Stimulated activated CD4-positive, alpha-beta T cell treated with anti-CD3 and anti-CD28 coated beads, Interleukin-1b, Interleukin-23, amount 100 ng/mL, for 24 hours (primary cell): ENCODE measurements at regions not wholly inside any gene's neighbourhood (a gene's known extent, or its start where the extent isn't known, plus 50 kb on each side); places are given as distances from the start of the nearest gene placed in this dataset.
"Not testable (repeated sequence)": the region's sequence is repeated elsewhere in the genome, so short reads cannot be mapped to it uniquely, and the experiment has no call there.

Experiments
- DNase-seq, 4 experiments: peaks; one replicate each; pipeline ENCODE4 v3.0.0-alpha.2; 2020; ENCODE audit warnings: low read depth in 4 of 4, low spot score in 1 of 4

DNA sequence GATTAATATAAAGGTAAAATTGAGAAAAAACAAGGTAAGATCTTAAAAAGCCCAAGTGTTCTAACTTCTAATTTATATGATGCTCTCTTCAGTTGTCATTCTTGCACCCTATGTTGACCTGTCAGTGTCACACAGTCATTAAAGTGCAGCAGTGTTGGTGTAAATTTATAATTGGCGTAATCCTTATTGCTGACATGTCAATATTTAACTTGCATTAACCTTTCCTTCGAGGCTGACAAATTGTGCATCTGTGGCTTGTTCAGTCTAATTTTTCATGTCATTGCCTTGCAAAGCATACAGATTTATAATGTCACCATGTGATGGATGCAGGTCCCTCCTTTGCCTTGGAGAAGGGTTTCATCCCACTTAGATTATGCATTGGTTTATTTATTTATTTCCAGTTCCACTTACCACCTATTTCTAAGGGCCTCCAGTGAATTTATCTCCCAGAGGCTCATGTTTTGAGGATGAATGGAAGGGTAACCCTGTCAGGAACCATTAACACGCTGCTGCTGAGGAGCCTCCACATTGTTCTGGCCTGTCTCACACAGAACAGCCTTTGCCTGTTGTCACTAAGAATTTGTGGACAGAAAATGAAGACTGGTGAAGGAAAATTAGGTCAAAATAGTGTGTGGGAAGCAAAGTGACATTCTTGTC lies 1098.5 kb upstream of the LCORL start:
- no peak for DNase-seq

GRCh38 chr4:19117022-19117421 lies 1095.5 kb upstream of the LCORL start:
- DNase-seq = no peak

DNA sequence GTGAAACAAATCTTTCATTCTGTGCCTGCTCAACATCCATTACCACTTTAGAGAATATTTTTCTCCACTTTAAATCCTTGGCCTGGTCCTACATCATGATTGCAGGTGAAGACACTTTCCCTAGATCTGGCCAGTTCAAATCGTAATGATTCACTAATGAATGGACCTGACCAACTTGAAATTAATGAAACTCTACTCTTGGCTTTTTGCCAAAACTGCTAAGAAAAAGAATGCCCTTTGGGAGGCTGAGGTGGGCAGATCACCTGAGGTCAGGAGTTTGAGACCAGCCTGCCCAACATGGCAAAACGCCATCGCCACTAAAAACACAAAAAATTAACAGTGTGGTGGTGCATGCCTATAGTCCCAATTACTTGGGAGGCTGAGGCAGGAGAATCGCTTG lies 1082.6 kb upstream of the LCORL start:
- no peak for DNase-seq

GRCh38 chr4:19095491-19096046 lies 1074.0 kb upstream of the LCORL start:
- DNase-seq = no peak

GRCh38 chr4:19093951-19094350 lies 1072.4 kb upstream of the LCORL start:
- DNase-seq = no peak

DNA sequence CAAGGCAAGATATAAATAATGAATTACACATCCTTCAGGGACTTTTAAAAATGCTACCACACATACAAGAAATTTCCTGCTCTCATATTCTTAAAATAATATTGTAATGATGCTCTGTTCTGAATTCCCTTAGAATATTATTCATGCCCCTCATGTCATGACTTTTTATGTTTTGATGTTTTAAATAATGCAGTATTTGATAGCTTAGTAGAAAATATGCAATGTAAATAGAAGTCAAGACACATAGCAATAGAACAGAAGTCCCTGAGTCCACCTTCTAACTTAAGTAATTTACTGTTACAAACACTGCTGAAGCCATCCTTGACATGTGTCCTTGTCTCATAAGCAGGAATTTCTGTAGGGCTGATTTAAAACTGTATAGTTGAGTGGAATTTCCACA lies 1071.2 kb upstream of the LCORL start:
- no peak for DNase-seq

DNA sequence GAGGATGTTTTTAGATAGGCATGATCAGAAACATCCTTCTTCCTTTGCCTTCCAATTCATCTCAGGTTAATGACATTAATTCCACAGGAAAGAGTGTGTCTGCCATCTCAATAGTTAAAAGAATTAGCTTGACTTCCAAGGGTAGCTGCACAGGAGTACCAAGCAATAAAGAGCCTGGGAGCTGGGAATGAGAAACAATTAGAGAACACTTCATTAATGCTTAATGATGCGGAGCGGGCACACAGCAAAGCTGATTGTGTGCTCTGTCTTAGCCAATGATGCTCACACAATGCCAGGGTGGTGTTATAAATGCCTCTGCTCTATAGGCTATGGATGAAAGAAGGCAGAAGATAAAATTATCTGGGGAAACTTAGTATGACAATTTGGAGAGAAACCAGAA lies 1052.5 kb upstream of the LCORL start:
- DNase-seq = no peak

DNA sequence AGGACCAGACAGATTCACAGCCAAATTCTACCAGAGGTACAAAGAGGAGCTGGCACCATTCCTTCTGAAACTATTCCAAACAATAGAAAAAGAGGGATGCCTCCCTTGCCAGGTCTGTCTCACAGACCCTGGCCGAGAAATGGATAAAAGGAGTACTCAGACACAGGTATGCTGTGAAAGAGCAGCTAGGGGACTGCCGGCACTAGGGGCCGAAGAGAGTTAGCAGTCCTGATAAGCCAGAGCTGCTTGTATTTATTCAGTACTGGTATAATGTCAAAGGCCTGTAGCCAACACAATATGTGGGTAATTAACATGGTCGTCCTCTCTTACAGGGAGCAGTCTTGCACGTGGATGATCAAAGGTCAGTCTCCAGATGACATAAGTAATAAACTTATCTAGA lies 1042.1 kb upstream of the LCORL start:
- no peak for DNase-seq

- DNase-seq = no peak
Measured at GRCh38 chr4:19054916-19055315, 1033.4 kb upstream of the LCORL start.

DNA sequence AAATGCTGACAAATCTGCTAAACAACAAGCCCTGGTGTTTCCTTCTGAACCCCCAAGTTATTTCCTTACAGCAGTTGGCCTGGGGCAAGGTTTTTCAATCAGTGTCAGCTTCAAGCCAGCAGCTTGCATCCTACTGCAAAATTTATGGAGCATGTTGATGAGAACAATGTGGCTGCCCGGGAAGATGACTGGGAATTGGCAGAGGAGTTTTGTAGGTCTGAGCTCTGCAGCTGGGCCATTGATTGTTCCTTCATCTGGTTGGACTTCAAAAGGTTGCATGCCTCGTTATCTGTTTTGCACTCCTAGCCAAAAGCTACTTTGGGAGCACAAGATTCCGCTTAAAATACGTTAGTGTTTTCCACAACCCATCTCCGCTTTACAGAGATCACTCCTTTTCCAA lies 1030.3 kb upstream of the LCORL start:
- no peak for DNase-seq

GRCh38 chr4:19047279-19047880 lies 1025.8 kb upstream of the LCORL start:
- DNase-seq = no peak

DNA sequence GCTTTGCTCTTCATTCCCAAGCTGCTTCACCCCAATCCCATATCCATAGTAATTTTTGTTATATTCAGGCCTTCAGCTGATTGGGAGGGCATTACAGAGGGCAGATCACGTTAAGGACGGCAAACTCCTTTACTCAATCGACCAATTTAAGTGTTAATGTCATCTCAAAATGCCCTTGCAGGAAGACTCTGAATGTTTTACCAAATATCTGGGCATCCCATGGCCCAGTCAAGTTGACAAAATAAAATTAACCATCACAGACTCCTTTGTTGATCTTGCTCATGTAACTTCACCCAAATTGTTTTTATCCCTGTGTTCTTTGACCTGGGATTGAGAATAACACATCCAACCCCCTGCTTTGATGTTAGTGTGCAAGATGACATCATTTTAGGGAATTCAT lies 1018.3 kb upstream of the LCORL start:
- no peak for DNase-seq

GRCh38 chr4:19038231-19038630 lies 1016.7 kb upstream of the LCORL start:
- no peak for DNase-seq

DNA sequence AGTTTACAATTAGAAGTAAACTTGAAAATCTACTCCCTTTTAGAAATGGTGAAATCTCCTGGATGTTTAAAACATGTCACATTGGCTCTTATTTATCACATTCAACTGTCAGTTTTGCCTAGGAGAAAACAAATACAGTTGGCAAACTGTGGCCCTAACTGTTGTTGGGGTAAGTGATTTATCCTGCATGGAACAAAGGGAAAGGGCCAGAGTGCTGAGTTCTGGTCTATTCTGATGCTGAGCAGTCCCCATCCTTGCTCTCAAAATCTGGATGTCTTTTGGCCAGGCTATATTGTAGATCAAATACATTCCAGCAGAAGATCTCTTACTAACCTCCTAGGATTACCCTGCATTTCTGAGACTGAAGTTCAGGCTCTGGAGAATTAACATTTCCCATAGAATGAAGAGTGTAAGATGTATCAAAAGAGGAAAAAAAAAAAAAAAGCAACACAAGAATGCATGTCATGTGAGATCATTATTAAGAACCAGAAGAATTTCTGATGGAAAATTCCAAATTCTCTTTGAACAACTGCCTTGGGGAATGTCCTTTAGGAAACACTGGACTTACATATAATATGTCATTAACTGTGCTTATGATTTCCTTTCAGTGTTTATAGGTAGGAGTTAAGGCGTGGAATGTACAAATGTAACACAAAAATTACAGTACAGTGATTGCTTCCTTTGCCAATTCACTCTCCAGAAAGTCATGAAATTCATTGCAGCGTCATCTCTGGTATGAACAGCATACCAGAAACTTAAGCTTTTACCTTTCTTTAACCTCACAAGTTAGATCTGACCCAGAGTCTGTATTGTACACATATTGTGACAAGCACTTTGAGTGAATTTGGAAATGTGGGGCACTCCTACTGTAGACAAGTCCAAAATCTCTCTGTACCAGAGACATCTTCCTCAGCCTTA lies 1012.5 kb upstream of the LCORL start:
- DNase-seq = no peak

GRCh38 chr4:19030536-19030935 lies 1009.0 kb upstream of the LCORL start:
- DNase-seq = no peak

- no peak for DNase-seq
Measured at GRCh38 chr4:19030048-19030447, 1008.5 kb upstream of the LCORL start.

DNA sequence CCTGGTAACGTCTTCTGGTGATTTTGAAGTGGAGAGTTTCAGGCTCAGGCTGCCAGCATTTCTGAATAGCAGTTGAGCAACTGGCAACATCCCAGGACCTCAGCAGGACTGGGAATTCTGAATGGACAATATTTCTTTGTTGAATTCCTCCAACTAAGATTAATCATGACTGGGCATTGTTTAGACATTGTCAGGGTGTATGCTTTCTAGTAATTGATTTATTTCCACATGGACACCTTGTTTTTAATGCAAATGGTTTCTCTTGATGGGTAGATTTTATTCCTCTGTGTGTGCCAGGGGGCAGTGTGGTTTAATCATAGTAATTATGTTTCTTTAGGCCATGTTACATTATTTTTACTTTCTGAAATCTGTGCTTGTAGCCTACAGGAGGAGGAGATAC lies 1004.7 kb upstream of the LCORL start:
- no peak for DNase-seq

GRCh38 chr4:19025031-19025430 lies 1003.5 kb upstream of the LCORL start:
- DNase-seq = no peak

DNA sequence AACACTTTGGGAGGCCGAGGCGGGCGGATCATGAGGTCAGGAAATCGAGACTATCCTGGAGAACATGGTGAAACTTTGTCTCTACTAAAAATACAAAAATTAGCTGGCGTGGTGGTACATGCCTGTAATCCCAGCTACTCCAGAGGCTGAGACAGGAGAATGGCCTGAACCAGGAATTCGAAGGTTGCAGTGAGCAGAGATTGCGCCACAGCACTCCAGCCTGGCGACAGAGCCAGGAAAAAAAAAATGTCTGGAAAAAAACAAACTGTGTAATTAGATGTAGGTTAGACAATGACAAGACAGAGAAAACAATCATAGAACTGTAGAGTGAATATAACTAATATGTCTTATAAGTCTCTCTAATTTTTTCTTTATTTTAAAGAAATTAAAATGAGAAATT lies 1002.5 kb upstream of the LCORL start:
- no peak for DNase-seq

DNA sequence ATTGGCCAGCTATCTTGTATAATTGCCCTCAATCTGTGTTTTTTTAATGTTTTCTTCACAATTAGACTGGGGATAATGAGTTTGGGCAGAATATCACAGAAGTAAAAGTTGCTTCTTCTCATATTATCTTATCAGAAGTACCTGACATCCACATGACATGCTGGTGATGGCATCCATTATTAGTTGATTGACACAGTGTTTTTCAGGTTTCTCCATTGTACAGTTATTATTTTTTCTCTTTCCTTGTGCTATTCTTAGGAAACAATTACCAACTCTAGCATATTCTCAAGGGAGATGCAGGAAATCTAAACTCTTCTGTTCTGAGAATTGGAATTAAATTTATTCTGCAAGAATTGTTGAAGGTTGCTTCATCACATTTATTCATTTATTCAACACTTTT lies 1000.1 kb upstream of the LCORL start:
- DNase-seq = no peak

DNA sequence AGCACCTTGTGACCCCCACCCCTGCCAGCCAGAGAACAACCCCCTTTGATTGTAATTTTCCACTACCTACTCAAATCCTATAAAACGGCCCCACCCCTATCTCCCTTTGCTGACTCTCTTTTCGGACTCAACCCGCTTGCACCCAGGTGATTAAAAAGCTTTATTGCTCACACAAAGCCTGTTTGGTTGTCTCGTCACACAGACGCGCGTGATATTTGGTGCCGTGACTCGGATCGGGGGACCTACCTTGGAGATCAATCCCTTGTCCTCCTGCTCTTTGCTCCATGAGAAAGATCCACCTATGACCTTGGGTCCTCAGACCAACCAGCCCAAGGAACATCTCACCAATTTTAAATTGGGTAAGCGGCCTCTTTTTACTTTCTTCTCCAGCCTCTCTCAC lies 995.0 kb upstream of the LCORL start:
- not testable (repeated sequence) for DNase-seq

- DNase-seq = no peak
Measured at GRCh38 chr4:19014594-19014993, 993.0 kb upstream of the LCORL start.
